Neural crest cell (in vitro differentiated cells): ENCODE measurements at regions not wholly inside any gene's neighbourhood (a gene's known extent, or its start where the extent isn't known, plus 50 kb on each side); places are given as distances from the start of the nearest gene placed in this dataset.
A peak's percentile ranks its signal among the peaks of the same experiment; 100 is the strongest.

Source experiments
- DNase-seq: peaks from one replicate; pipeline ENCODE4 v3.0.0; 2021; ENCODE audit warnings: low read depth, mixed read lengths, low spot score
- H3K27ac Mint-ChIP-seq: one replicate; pipeline ENCODE4 v1.8.0; 2021; ENCODE audit warnings: mild to moderate bottlenecking, mixed read lengths; ENCODE audit not compliant: unreplicated experiment
- H3K27me3 Mint-ChIP-seq: 2 replicates; pipeline ENCODE4 v1.8.0; 2021; ENCODE audit warnings: low read depth, mild to moderate bottlenecking, mixed read lengths
- H3K36me3 Mint-ChIP-seq: 2 replicates; pipeline ENCODE4 v1.8.0; 2021; ENCODE audit warnings: low read depth, mild to moderate bottlenecking, mixed read lengths
- H3K4me1 Mint-ChIP-seq: 2 replicates; pipeline ENCODE4 v1.8.0; 2021; ENCODE audit warnings: mixed read lengths
- H3K4me3 Mint-ChIP-seq: one replicate; pipeline ENCODE4 v1.8.0; 2021; ENCODE audit warnings: mild to moderate bottlenecking, mixed read lengths
- H3K9me3 Mint-ChIP-seq: 2 replicates; pipeline ENCODE4 v1.8.0; 2021; ENCODE audit warnings: mixed read lengths
- TF ChIP-seq, protein P1 (sequence below): fragments of 200-600 bp; sonication (generic); conservative IDR thresholded peaks from 2 replicates; pipeline ENCODE4 v1.5.0; 2021; ENCODE audit warnings: antibody characterized with exemption, mild to moderate bottlenecking

DNA sequence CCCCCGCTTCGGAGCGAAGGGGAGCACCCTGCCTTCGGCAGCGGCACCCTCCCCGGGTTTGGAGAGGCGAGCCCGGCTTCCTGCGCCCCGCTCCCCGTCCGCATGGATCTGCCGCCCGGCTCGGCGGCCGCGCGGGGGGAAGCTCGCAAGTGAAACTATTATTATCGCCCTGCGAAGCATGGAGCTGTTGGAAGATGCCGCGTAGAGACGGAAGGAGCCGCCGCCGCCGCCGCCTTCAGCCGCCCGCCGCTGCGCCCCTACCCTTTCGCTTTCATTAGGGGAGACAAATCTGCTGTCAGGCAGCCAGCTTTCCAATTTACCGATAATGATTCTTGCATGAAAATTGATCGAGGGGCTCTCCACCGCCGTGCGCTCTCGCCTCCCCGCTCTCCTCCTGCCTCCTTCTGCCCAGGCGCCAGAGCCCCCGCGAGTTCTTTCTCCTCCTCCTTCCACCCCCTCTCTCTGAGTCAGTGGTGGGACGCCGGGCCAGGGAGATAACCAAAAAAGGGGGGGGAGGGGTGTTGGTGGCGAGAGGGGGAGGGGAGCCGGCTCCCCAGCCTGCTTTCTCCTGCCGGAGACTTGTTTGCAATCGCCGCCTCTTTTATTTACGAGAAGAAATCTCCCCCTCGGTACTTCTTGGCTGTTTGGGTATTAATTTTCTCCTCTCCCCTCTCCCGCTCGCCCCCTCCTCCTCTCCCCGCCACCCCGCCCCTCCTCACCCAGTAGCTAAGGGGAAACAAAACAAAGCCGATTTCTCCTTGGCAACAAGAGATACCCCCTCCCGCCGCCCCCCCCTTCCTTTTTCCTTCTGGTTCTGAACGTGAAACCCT is 58.0 kb upstream of the GSE1 start:
- Mint-ChIP-seq H3K4me1 (peaks cover 53% of the 10 kb centered on the region), H3K9me3 (no peaks in the 10 kb centered on the region), H3K36me3 (no peaks in the 10 kb centered on the region), H3K4me3 (peak overlapping the region; percentile 95), H3K27ac (no peak overlapping the region), H3K27me3 (peaks cover 58% of the 10 kb centered on the region)
- TF ChIP-seq, protein P1, sequence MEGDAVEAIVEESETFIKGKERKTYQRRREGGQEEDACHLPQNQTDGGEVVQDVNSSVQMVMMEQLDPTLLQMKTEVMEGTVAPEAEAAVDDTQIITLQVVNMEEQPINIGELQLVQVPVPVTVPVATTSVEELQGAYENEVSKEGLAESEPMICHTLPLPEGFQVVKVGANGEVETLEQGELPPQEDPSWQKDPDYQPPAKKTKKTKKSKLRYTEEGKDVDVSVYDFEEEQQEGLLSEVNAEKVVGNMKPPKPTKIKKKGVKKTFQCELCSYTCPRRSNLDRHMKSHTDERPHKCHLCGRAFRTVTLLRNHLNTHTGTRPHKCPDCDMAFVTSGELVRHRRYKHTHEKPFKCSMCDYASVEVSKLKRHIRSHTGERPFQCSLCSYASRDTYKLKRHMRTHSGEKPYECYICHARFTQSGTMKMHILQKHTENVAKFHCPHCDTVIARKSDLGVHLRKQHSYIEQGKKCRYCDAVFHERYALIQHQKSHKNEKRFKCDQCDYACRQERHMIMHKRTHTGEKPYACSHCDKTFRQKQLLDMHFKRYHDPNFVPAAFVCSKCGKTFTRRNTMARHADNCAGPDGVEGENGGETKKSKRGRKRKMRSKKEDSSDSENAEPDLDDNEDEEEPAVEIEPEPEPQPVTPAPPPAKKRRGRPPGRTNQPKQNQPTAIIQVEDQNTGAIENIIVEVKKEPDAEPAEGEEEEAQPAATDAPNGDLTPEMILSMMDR: no peak
- DNase-seq: no peak

DNA sequence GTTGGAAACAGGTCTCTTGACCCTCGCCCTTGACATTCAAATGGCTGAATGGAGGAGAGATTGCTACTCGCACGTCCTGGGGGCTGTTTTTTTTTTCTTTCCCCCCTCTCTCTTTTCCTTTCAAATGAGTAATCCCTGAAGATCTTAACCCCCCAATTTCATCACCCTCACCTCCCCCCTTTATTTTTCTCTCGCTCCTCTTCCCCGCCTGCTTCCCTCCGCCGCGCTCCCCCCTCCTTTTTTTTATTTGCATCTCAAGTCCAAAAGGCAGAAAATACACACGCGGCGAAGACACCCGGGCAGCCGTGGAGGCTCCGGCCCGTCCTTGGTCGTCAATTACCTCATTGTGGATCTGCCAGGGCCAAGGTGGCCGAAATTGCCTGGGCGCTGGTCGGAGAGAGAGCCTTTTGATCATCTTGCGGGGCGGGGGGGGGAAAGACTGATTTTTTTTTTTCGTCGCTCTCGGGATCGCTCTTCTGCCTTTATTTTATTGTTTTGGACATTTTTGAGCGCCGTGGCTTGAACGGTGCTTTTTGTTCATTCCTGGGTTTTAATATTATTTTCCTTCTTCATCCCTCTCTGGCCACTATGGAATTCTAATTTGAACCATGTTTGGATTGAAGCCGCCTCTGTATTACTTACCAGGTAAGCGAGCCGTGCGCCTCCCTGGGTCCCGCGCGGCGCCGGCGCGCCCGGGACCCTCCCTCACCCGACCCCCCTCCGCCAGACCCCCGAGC is 57.2 kb upstream of the GSE1 start:
- Mint-ChIP-seq H3K36me3 (no peaks in the 10 kb centered on the region), H3K27me3 (peaks cover 60% of the 10 kb centered on the region)
- TF ChIP-seq, protein P1: no peak

DNA sequence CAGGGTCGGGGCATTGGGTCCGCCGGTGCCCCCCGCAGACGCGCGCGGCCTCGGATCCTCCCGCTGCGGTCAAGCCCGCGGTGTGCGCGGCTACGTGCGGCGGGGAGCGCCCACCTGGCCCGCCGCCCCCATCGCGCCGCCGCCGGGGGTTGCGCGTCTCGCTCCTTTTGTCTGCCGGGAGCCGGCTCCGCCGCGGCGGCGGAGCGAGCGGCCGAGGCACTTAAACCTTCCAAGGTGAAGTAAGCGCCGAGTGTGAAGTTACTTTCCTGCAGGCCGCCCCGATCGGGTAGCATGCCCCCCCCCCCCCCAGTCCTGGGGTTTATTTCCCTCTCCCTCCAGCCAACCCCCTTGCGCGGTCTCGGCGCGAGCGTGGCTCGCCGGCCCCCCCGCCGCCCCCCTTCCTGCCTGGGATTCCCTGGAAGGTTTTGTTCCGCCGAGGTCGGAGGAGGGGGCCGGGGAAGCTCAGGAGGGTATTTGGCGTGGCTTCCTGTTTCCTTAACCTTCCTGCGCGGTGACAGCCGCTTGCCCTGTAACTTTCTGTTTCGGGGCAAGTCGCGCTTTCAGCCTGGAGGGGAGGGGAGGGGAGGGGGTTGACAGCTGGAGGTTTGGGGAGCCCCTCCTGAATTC is 56.6 kb upstream of the GSE1 start:
- peaks cover 54% of the 10 kb centered on the region for H3K4me1 Mint-ChIP-seq
- peak overlapping the region; percentile 86 for H3K4me3 Mint-ChIP-seq
- peaks cover 55% of the 10 kb centered on the region for H3K27me3 Mint-ChIP-seq
- H3K9me3 Mint-ChIP-seq: no peaks in the 10 kb centered on the region
- no peaks in the 10 kb centered on the region for H3K36me3 Mint-ChIP-seq
- TF ChIP-seq, protein P1: no peak
- no peak overlapping the region for H3K27ac Mint-ChIP-seq
- no peak for DNase-seq

More for the DNA sequence above, 57.2 kb upstream of the GSE1 start:
- peak overlapping the region; percentile 79 for H3K27ac Mint-ChIP-seq
- no peaks in the 10 kb centered on the region for H3K9me3 Mint-ChIP-seq
- H3K4me3 Mint-ChIP-seq: peak overlapping the region; percentile 95
- DNase-seq: no peak
- H3K4me1 Mint-ChIP-seq: peaks cover 58% of the 10 kb centered on the region

DNA sequence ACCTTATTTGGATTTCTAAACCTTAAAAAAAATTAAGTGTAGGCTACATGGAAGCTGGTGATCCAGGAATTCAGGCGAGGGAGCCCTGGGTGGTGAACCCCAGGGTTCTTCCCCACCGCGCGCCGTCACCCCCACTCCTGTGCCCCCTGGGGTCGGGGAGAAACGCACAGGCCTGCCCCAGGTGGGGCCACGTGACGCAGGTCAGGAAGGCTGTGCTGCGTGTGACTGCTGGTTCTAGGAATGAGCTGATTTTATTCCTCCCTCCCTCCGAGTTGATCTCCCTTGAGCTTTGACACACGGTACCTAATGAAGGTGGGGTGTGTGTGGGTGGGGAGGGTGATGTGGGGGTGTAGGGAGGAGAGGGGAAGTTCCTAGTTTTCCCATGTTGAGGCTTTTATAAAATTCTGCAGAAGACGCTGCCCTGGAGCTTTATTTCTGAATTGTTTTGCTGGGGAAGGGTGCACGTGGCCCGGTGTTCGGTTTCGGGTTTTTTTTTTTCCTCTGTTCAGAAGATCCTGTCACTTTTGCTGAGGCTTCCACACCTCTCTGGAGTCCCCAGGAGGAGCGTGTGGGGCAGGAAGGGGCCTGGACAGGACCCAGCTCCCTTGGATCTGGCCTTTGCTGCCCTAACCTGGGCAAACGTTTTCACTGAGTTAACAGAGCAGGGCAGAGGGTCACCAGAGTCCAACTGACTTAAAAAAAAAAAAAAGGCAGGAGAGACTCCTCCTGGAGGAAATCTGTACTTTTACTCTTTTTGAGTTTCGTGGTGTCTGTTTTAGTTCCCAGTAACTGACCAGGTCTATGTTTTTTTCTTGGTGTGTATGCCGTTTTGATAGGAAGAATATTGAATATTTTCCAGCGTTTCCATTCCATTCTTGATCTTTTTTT is 55.8 kb upstream of the GSE1 start:
- peaks cover 56% of the 10 kb centered on the region for H3K27me3 Mint-ChIP-seq
- DNase-seq: no peak
- no peak overlapping the region for H3K27ac Mint-ChIP-seq
- H3K36me3 Mint-ChIP-seq: no peaks in the 10 kb centered on the region
- TF ChIP-seq, protein P1: peak; percentile 42
- peak overlapping the region; percentile 86 for H3K4me3 Mint-ChIP-seq
- peaks cover 58% of the 10 kb centered on the region for H3K4me1 Mint-ChIP-seq
- H3K9me3 Mint-ChIP-seq: no peaks in the 10 kb centered on the region
